ENCODE measurements at regions not wholly inside any gene's neighbourhood (a gene's known extent, or its start where the extent isn't known, plus 50 kb on each side); places are given as distances from the start of the nearest gene placed in this dataset.

GRCh38 chr7:110522061-110522760, 568.7 kb upstream of the LRRN3 start:
- H3K9me2 ChIP-seq (ENCODE audit: low read depth, low read length): no peaks in the 10 kb centered on the region
- no peaks in the 10 kb centered on the region for H4K20me1 ChIP-seq (ENCODE audit: insufficient read depth, low read length)
- H3K4me1 ChIP-seq (ENCODE audit: insufficient read depth, low read length, severe bottlenecking): no peaks in the 10 kb centered on the region
- H3K36me3 ChIP-seq (ENCODE audit: insufficient read depth, low read length): no peaks in the 10 kb centered on the region
- no peaks in the 10 kb centered on the region for H3K27me3 ChIP-seq (ENCODE audit: insufficient read depth, low read length)
- no peak overlapping the region for H3K4me2 ChIP-seq (ENCODE audit: low read length)
- no peaks in the 10 kb centered on the region for H3K9me3 ChIP-seq (ENCODE audit: low read length)
- H3K9ac ChIP-seq (ENCODE audit: low read length): no peak overlapping the region
- H3K27ac ChIP-seq (ENCODE audit: low read depth, low read length, poor library complexity, severe bottlenecking): no peak overlapping the region
- H3K4me3 ChIP-seq (ENCODE audit: low read depth, low read length, poor library complexity, severe bottlenecking): no peak overlapping the region
- no peaks in the 10 kb centered on the region for H3F3A ChIP-seq (ENCODE audit: insufficient read depth, low read length)
- H3K79me2 ChIP-seq (ENCODE audit: insufficient read depth, low read length): no peaks in the 10 kb centered on the region
- H2AFZ ChIP-seq (ENCODE audit: low read length): no peak overlapping the region
- TF ChIP-seq CTCF (IDR thresholded peaks at IDR 0.05; ENCODE audit: low read length) (no peak), EZH2 (IDR thresholded peaks at IDR 0.05; ENCODE audit: borderline replicate concordance, low read length) (no peak)

- Histone ChIP-seq H3K27ac (ENCODE audit: low read depth, low read length, poor library complexity, severe bottlenecking) (no peak overlapping the region), H3K4me3 (ENCODE audit: low read depth, low read length, poor library complexity, severe bottlenecking) (no peak overlapping the region), H3K9me2 (ENCODE audit: low read depth, low read length) (no peaks in the 10 kb centered on the region), H3K27me3 (ENCODE audit: insufficient read depth, low read length) (no peaks in the 10 kb centered on the region), H3K36me3 (ENCODE audit: insufficient read depth, low read length) (no peaks in the 10 kb centered on the region), H3K9ac (ENCODE audit: low read length) (no peak overlapping the region), H3K4me1 (ENCODE audit: insufficient read depth, low read length, severe bottlenecking) (no peaks in the 10 kb centered on the region), H2AFZ (ENCODE audit: low read length) (no peak overlapping the region), H3K79me2 (ENCODE audit: insufficient read depth, low read length) (no peaks in the 10 kb centered on the region), H3K4me2 (ENCODE audit: low read length) (no peak overlapping the region), H3F3A (ENCODE audit: insufficient read depth, low read length) (no peaks in the 10 kb centered on the region), H3K9me3 (ENCODE audit: low read length) (no peaks in the 10 kb centered on the region), H4K20me1 (ENCODE audit: insufficient read depth, low read length) (no peaks in the 10 kb centered on the region)
- no peak for TF ChIP-seq CTCF (IDR thresholded peaks at IDR 0.05; ENCODE audit: low read length)
- TF ChIP-seq EZH2 (IDR thresholded peaks at IDR 0.05; ENCODE audit: borderline replicate concordance, low read length): no peak
These were observed 568.1 kb upstream of the LRRN3 start for GRCh38 chr7:110522761-110523200.

GRCh38 chr7:110529175-110529574, 561.8 kb upstream of the LRRN3 start:
- Histone ChIP-seq H3F3A (ENCODE audit: insufficient read depth, low read length) (no peaks in the 10 kb centered on the region), H3K27ac (ENCODE audit: low read depth, low read length, poor library complexity, severe bottlenecking) (no peak overlapping the region), H4K20me1 (ENCODE audit: insufficient read depth, low read length) (no peaks in the 10 kb centered on the region), H3K9me3 (ENCODE audit: low read length) (no peaks in the 10 kb centered on the region), H2AFZ (ENCODE audit: low read length) (no peak overlapping the region), H3K4me2 (ENCODE audit: low read length) (no peak overlapping the region), H3K79me2 (ENCODE audit: insufficient read depth, low read length) (no peaks in the 10 kb centered on the region), H3K4me3 (ENCODE audit: low read depth, low read length, poor library complexity, severe bottlenecking) (no peak overlapping the region), H3K27me3 (ENCODE audit: insufficient read depth, low read length) (no peaks in the 10 kb centered on the region), H3K9me2 (ENCODE audit: low read depth, low read length) (no peaks in the 10 kb centered on the region), H3K36me3 (ENCODE audit: insufficient read depth, low read length) (no peaks in the 10 kb centered on the region), H3K4me1 (ENCODE audit: insufficient read depth, low read length, severe bottlenecking) (no peaks in the 10 kb centered on the region), H3K9ac (ENCODE audit: low read length) (no peak overlapping the region)
- TF ChIP-seq EZH2 (IDR thresholded peaks at IDR 0.05; ENCODE audit: borderline replicate concordance, low read length) (no peak), CTCF (IDR thresholded peaks at IDR 0.05; ENCODE audit: low read length) (no peak)
